ENCODE measurements at regions not wholly inside any gene's neighbourhood (a gene's known extent, or its start where the extent isn't known, plus 50 kb on each side); places are given as distances from the start of the nearest gene placed in this dataset.

GRCh38 chr11:127805771-127806170, 781.6 kb downstream of the ETS1 start:
- no peaks in the 10 kb centered on the region for H4K20me1 ChIP-seq (ENCODE audit: insufficient read depth, low read length)
- no peak for DNase-seq (ENCODE audit: low spot score)
- H3K4me1 ChIP-seq (ENCODE audit: insufficient read depth, low read length, poor library complexity, severe bottlenecking), result no peaks in the 10 kb centered on the region
- H3K9me3 ChIP-seq (ENCODE audit: low read length), result no peaks in the 10 kb centered on the region
- no TSS peak for BruUV-seq (replicated peaks)
- ChIA-PET POLR2A (no interaction called here), CTCF (ENCODE audit: unreplicated experiment) (no interaction called here)
- no peak for TF ChIP-seq CTCF (conservative IDR thresholded peaks at IDR 0.05; ENCODE audit: low read length)
- no peak for TF ChIP-seq EZH2phosphoT487 (IDR thresholded peaks at IDR 0.05; ENCODE audit: borderline replicate concordance, low read depth, low read length)
- no peak overlapping the region for H3K4me3 ChIP-seq (ENCODE audit: low read depth, low read length, poor library complexity, severe bottlenecking)
- no peak overlapping the region for H2AFZ ChIP-seq (ENCODE audit: low read length)
- no peaks in the 10 kb centered on the region for H3K9me2 ChIP-seq (ENCODE audit: insufficient read depth, low read length)
- no peaks in the 10 kb centered on the region for H3K79me2 ChIP-seq (ENCODE audit: insufficient read depth, low read depth, low read length)
- H3K27ac ChIP-seq (ENCODE audit: low read depth, low read length, poor library complexity, severe bottlenecking), result no peak overlapping the region
- intact Hi-C loops (cut with micrococcal nuclease; ENCODE audit: unreplicated experiment), result no loop called here
- no peaks in the 10 kb centered on the region for H3K36me3 ChIP-seq (ENCODE audit: insufficient read depth, low read length)
- no peak overlapping the region for H3K4me2 ChIP-seq (ENCODE audit: low read length)

GRCh38 chr11:127804747-127805400, 782.5 kb downstream of the ETS1 start:
- H4K20me1 ChIP-seq (ENCODE audit: insufficient read depth, low read length), result no peaks in the 10 kb centered on the region
- no peaks in the 10 kb centered on the region for H3K79me2 ChIP-seq (ENCODE audit: insufficient read depth, low read depth, low read length)
- no peak overlapping the region for H3K4me2 ChIP-seq (ENCODE audit: low read length)
- H2AFZ ChIP-seq (ENCODE audit: low read length), result no peak overlapping the region
- H3K27ac ChIP-seq (ENCODE audit: low read depth, low read length, poor library complexity, severe bottlenecking), result no peak overlapping the region
- no peaks in the 10 kb centered on the region for H3K36me3 ChIP-seq (ENCODE audit: insufficient read depth, low read length)
- intact Hi-C loops (cut with micrococcal nuclease; ENCODE audit: unreplicated experiment), result no loop called here
- H3K9me2 ChIP-seq (ENCODE audit: insufficient read depth, low read length), result no peaks in the 10 kb centered on the region
- TF ChIP-seq CTCF (conservative IDR thresholded peaks at IDR 0.05; ENCODE audit: low read length), result no peak
- TF ChIP-seq EZH2phosphoT487 (IDR thresholded peaks at IDR 0.05; ENCODE audit: borderline replicate concordance, low read depth, low read length), result no peak
- ChIA-PET POLR2A (interaction anchor here (0.9 kb wide), 1 partner anchor 22 kb away, joined by 3 read pairs; no protein-coding TSS in a partner anchor), CTCF (ENCODE audit: unreplicated experiment) (no interaction called here)
- no TSS peak for BruUV-seq (replicated peaks)
- no peak overlapping the region for H3K4me3 ChIP-seq (ENCODE audit: low read depth, low read length, poor library complexity, severe bottlenecking)
- H3K4me1 ChIP-seq (ENCODE audit: insufficient read depth, low read length, poor library complexity, severe bottlenecking), result no peaks in the 10 kb centered on the region
- no peak for DNase-seq (ENCODE audit: low spot score)
- no peaks in the 10 kb centered on the region for H3K9me3 ChIP-seq (ENCODE audit: low read length)

GRCh38 chr11:127803755-127804154, 783.6 kb downstream of the ETS1 start:
- H3K4me1 ChIP-seq (ENCODE audit: insufficient read depth, low read length, poor library complexity, severe bottlenecking), result no peaks in the 10 kb centered on the region
- no peak for DNase-seq (ENCODE audit: low spot score)
- H3K79me2 ChIP-seq (ENCODE audit: insufficient read depth, low read depth, low read length), result no peaks in the 10 kb centered on the region
- H4K20me1 ChIP-seq (ENCODE audit: insufficient read depth, low read length), result no peaks in the 10 kb centered on the region
- H3K4me3 ChIP-seq (ENCODE audit: low read depth, low read length, poor library complexity, severe bottlenecking), result no peak overlapping the region
- CTCF ChIA-PET (ENCODE audit: unreplicated experiment), result no interaction called here
- H3K36me3 ChIP-seq (ENCODE audit: insufficient read depth, low read length), result no peaks in the 10 kb centered on the region
- intact Hi-C loops (cut with micrococcal nuclease; ENCODE audit: unreplicated experiment), result no loop called here
- TF ChIP-seq EZH2phosphoT487 (IDR thresholded peaks at IDR 0.05; ENCODE audit: borderline replicate concordance, low read depth, low read length), result no peak
- no peak for TF ChIP-seq CTCF (conservative IDR thresholded peaks at IDR 0.05; ENCODE audit: low read length)
- no peaks in the 10 kb centered on the region for H3K9me3 ChIP-seq (ENCODE audit: low read length)
- no peaks in the 10 kb centered on the region for H3K9me2 ChIP-seq (ENCODE audit: insufficient read depth, low read length)
- no peak overlapping the region for H2AFZ ChIP-seq (ENCODE audit: low read length)
- H3K27ac ChIP-seq (ENCODE audit: low read depth, low read length, poor library complexity, severe bottlenecking), result no peak overlapping the region
- POLR2A ChIA-PET, result no interaction called here
- H3K4me2 ChIP-seq (ENCODE audit: low read length), result no peak overlapping the region
- BruUV-seq (replicated peaks), result no TSS peak
